GM19328 (cell line): ENCODE measurements at regions not wholly inside any gene's neighbourhood (a gene's known extent, or its start where the extent isn't known, plus 50 kb on each side); places are given as distances from the start of the nearest gene placed in this dataset.

Experiments
- ATAC-seq: cut with Tn5 transposase; IDR thresholded peaks from one replicate; pipeline ENCODE4 v1.9.1; 2021; ENCODE audit warnings: mild to moderate bottlenecking, moderate library complexity; ENCODE audit not compliant: unreplicated experiment

DNA sequence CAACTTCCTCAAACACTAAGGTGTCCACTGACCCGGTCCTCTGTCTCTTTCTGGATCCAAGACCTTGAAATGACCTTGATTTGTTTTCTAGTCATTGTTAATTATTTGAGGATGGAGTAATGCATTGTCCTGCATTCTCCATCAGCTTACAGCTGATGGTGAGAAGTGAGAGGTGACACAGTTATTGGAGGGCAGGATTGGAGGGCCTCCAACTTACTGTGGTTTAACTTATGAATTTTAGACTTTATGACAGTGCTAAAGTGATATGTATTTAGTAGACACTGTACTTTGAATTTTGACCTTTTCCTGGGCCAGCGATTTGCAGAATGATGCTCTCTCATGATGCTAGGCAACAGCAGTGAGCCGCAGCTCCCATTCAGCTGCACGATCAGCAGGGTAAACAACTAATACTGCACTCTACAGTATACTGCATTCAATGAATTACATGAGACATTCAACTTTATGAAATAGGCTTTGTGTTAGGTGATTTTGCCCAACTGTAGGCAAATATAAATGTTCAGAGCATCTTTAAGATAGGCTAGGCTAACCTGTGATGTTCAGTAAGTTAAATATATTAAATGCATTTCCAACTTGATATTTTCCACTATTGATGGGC, 200.0 kb upstream of the MEX3C start:
- no peak for ATAC-seq

DNA sequence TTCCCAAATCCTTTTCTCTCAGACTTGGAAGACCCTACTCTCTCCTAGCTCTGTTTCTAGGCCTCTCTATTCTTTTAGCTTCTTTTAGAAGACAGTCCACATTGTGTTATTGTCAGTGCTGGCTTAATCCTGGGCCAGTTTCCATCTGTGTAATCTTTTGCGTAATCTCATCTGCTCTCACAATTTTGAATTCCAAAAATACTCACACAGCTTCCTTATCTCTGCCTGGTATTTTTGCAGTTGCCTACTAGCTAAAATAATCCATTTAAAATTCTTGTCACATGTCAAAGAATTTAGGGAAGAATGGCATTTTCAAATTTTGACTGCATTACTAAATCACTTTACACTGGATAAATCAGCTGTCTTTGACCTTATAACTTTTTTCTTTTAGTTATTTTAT, 200.6 kb upstream of the MEX3C start:
- no peak for ATAC-seq

DNA sequence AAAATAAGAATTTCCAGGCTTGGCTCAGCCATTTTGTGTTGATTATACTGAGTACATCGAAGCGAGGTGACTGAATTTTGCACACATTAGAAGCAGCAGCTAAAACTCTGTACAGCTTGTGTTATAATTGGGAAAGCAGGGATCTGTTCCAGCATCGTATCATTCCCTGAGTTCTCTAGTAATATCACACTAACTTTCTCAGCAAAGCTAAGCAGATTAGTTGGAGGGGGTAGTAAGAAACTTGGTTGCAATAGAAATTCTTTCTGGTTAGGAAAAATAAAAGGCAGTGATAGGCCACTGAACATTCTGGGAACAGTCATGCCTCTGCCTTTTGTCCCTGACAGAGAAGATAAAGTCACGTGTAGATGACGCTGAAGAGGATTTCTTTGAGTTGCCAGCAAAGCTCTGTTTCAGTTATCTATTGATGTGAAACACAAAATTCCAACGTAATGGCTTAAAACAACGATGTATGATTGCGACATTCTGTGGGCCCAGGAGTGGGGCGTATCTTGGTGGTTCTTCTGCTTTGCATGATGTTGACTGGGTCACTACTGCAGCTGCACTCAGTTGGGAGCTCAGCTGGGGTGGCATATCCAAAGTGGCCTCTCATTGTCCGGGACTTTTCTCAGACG, 202.1 kb upstream of the MEX3C start:
- no peak for ATAC-seq

DNA sequence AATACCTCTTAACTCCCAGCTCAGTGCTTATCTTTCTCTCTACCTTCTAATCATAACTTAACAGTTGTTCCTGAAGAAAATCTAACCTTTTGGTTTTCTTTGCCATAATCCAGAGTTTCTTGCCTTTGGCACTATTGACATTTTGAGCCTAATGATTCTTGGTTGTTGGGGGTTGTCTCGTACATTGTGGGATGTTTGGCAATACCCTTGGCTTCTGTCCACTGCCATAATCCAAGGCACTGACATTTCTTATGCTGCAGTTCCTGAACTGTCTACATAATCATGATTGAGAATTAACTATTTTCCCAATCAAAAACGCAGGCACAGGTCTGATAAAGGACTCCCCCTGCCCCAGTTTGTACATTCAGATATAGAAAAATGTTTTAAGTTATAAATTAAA, 203.2 kb upstream of the MEX3C start:
- ATAC-seq = no peak

DNA sequence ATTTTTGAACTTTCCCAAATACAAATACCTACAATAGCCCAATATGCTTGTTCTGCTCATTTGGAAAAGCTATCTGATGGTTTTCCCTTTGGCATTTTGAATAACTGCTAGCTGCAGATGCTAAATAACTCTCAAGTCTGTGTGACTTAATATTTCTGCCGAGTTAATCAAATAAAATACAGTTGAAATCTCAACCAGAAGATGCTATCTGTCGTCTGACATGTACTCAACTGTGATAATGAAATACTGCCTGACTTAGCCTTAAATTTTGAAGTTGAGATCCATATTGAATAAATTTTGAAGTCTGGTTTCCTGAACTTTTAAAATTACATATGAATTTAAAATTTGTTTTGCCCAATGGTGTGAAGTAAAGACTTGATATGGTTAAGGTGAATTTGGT, 204.4 kb upstream of the MEX3C start:
- no peak for ATAC-seq

DNA sequence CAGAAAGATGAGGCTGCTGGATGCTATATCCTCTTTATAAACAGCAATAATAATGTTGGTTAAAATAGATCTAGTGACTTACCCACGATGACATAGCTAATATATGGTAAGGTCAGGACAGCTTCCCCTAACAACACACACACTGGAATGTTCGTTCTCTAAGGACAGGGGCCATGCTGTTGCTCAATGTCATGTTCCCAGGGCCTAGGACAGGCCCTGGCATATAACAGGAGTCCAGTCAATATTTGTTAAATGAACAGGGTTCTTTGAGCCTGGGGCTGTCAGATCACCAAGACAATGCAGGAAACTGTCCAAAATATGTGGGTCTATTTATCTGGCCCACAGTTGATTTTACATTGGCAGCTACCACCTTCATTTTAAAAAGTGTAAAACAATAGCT, 207.1 kb upstream of the MEX3C start:
- no peak for ATAC-seq

DNA sequence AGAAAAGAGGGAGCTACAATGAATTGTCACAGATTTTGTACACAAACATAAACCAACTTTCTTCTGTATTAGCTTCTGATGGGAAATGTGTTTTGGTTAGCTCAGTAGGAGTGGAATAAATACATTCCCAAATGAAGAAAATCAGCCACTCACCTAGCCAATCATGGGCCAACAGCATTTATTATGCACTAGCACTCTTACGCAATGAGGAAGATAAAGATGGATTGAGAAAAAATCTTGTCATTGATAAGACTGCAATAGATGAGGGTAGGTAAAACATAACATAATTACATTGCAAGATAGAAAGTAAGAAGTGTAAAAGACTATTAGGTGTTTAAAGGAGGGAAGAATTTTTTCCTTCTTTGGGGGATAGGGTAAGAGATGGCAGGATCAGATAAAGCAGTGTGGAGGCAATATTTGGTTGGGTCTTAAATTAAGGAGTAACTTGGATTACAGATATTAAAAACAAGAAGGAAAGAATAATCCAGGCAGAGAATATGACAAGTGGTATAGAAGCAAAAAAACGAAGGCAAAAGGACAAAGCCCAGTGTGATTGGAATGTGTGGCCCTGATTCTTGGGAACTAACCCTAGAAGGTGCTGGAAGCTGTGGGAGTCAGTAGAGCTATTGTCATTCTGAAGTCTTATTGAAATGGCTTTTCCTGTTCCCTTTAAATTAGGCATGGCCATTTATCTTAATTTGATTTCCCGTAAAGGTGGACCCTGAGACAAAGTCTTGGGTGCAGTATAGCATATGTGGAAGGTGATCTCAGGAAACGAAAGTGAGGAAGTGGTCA, 208.4 kb upstream of the MEX3C start:
- no peak for ATAC-seq

DNA sequence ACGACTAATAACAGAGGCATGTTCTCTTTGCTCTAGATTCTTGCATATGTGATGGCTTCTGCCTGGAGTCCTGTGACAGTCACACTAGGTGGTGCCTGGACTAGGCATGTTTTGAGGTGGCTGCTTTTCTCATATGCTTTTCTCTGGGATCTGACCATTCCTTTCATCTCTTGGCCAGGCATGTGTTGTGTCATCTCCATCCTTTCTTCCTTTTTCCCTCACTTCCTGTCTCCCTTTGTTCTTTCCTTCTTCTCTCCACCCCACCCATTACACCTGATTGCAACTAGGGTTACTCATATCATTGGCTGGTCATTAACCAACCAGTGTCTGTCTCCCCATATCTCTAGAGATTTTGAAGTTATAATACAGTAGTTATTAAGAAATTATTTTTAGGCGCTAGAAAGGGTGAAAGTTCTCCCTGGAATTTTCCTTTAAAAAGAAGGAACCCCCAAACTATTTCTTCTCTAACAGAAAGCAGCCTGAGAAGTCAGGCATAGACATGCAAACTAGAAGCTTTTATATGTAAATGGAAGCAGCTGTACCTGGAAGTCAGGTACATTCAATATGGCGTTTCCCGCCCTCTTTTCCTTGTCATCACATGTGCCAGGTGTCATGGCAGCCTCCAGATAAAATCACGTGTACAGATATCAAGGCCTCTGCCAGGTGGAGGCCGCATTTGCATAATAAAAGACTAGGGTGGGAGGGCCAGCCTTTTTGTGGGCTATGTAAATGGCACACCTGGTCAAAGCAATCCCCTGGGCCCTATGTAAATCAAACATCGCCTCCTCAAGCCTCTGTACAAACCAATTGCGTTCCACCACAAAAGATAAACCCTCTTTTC, 220.4 kb upstream of the MEX3C start:
- ATAC-seq = no peak

DNA sequence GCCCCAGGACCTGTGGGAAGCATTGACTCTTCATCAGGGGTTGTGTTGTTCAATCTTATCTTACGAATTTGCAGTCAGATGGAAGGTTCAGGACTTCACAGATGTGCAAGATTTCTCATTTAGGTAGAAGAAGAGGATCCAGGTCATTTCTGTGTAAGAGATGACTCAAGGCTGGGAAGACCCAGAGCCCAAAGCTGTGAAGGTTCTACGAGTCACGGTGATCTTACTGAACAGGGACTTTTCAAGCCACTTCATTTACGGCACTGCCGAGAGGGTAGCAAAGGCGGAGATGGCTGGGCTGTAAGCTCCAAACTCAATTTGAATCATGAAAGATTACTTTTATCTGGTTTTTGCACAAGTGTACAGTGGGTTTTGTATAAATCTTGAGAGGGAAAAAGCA, 228.0 kb upstream of the MEX3C start:
- ATAC-seq = peak; percentile 65

DNA sequence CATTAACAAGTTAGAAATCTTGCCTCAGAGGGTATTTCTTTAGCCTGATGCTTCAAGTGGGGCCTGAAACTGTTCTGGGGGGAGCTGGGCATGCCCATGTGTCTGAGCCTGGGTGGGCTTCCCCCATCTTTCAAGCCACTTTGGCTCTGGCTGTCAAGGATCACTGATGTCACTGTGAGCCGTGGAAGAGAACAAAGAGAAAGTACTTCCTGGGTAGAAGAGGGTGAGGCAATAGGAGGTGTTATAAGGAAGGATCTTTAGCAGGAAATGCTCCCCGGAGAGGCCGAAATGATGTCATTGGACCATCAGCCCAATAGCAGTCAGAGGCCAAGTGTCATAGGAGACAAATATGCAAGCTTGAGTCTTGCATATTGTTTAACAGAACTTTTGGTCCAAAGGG, 228.4 kb upstream of the MEX3C start:
- no peak for ATAC-seq

DNA sequence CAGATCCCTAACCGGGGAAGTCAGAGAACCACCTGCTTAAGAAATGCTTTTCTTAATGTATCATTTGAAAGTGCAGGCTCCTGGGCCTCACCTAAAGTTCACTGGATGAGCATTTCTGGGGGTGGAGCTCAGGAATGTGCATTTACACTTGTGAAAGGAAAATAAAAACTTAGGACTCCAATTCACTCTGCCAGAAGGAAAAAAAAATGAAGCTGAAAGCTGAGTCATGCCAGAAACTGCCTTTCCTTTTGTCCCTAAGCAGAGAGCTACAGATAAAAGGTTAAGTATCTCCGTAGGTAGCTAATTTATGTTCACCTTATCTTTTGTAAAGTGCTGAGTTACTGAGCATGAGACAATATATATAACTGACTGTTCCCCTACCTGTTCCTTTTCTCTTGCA, 229.5 kb upstream of the MEX3C start:
- ATAC-seq = no peak

DNA sequence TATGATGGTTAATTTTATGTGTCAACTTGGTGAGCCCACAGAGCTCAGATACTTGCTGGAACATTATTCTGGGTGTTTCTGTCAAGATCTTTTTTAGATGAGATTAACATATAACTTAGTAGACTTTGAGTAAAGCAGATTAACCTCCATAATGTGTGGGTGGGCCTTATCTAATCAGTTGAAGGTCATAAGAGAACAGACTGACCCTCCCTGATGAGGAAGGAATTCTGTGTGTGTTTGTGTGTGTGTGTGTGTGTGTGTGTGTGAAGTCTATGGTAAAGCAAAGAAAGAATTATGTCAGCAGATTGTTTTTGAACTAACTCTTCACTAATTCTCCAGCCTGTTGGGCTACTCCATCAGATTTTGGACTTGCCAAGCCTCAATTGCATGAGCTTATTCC, 232.2 kb upstream of the MEX3C start:
- ATAC-seq = no peak

DNA sequence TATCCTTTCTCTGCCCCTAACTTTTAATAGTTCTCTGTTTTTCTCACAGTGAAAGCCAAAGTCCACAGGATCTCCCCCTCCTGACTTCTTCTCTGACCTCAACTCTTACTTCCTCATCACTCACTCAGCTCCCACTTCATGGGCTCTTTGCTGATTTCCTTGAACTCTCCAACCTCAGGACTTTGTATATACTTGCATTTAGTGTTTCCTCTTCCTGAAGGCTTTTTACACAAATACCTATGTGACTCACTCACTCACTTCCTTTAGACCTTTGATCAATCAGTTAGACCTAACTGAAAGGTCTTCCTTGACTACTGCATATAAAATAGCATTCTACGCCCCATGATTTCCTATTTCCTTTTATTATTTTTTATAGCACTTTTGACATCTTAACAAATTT, 233.1 kb upstream of the MEX3C start:
- ATAC-seq = no peak

DNA sequence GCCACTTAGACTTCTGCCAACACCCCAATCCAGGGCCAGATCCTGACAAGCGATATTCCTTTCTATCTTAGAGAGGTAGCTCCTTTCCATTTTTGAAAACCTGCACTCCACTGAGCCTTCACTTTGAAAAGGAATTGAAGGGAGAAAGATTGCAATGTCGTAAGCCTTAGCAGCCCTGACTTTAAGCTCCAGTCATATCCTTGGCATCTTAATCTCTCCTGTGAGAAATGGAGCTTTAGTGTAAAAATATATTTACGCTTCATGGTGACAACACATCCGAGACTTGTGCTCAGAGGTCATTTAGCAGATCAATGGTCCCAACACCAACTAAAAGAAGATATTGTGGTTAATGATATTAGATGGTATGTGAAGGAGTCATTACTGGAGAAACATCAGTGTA, 235.8 kb upstream of the MEX3C start:
- ATAC-seq = no peak

DNA sequence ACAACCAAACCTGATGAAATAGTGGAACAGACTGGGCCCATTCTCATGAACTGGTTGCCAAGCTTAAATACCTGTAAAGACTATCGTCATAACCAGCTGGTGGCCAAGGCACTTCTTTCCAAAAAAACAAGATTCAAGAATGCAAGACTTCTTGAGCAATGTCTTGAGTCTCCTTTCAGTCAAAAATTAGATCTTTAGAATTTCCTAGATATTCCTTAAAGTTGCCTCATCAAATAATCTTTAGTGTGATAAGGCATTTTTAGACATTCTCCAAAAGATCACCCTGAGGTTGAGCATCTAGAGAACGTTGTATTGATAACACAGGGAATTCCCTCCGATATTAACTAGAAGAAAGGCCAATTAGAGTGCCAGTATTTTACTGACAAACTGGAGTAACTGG, 236.4 kb upstream of the MEX3C start:
- no peak for ATAC-seq

DNA sequence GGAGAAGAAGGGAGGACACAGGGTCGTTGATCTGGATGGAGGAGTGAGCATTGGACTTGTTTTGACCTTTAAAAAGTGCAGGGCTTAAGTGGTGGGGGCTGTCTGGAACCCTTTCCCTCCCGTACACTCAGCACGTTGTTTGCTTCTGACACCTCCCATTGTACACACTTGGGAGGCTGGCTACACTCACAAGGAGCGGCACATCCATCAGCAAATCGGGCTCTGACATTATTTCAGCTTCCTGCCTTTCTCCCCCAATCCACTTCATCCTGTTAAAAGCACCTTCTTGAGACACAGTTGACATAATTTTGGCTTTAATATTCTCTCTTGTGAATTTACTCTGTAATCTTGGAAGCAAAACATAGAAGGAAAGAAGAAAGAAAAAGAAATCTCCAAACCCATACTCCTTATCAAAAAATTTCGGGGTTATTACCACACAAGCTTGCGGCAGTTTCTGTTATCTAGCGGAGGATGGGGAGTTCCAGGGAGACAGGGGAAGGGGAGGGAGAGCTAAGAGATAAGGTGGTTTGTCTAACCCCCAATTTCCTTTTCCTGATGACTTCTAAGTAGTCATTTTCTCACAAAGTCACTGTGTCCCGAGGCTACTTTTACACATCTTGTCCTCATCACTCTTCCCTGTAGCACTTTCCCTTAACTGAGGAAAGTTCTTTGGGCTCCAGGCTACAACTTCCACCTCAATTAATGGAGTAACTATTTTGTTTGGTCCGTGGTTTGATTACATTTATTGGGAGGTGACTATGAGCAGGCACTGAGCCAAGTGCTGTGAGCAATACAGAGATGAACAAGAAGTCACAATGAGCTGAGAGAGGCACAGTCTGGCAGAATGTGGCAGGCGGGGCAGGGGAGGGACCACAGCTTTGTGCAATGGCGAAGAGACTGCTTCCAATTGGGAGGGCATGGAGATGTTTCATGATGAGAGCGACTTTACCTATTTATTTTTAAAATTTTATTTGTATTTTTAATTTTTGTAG, 240.1 kb upstream of the MEX3C start:
- ATAC-seq = no peak

DNA sequence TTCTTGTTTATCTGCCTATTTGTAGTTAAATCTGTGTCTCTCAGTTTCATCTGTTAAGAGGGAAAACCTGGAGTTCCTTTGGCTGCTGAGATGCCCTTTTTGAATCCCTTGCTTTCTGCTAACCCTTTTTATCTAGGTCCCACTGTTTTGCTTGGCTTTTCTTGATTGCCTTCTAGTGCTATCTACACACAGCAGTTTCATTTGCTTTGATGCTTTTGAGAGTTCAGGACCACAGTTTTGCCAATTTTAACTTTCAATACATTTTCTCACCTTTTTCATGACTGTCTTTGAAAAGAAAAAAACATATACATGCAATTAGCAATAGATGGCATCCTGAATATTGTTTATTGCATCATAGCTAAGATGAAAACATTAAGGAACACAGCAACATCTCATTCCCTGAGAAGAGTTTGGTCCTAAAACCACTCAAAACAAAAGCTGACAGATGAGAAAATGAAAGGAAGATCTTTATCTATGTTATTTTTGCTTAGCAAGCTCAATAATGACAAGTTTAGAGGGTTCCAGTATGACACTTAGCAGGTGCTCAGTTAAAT, 241.4 kb upstream of the MEX3C start:
- ATAC-seq = no peak

DNA sequence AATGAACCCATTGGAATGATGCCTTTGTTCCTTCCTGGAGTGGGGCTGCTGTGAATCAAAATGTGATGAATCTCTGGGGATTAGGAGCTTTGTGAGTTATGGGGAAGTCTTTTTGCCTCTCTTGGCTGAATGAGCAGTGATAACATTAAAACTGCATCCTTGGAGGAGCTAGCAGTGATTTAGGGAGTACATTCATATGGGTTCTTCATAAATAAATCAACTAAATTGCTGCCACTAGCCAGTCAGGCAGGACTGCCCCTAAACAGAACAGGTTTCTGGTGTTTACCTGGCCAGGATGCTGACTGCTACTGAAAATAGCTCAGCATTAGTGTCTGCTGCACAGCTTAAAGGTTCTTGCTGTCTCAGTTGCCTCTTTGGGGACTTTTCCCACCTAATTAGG, 244.5 kb upstream of the MEX3C start:
- ATAC-seq = no peak

DNA sequence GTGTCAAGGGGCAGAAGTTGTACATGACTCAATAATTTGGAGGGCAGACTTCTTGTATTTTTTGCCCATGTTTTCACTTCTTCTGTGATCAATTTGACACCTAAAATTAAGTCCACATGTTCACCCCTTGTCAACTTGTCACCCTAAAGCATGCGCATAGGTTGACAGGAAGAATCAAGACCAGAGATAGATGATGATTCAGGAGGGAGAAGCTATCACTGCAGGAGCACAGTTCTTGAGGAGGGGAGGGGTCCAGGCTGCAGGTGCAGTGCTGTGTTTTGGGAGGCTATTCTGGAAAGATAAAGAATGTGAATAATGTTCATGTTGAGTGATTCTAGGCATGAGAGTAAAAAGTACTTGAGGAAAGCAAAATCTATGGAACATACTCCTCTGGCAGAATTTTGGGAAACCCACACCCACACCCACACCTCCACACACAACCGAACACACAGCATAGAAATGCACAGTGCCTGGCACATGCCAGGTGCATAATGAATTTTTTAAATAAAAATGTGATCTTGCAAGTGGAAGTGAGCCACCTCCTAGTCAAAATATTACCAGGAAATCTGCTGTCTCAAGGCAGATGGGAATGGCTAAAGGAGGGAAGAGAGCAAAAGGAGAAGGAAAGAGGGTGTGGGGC, 249.2 kb upstream of the MEX3C start:
- ATAC-seq = no peak
